GM23338 (cell line): ENCODE measurements at regions not wholly inside any gene's neighbourhood (a gene's known extent, or its start where the extent isn't known, plus 50 kb on each side); places are given as distances from the start of the nearest gene placed in this dataset.

ENCODE experiments used
- CTCF ChIP-seq, 2 experiments: fragments of 200-600 bp in 1 of 2; sonication (generic) in 1 of 2; conservative IDR thresholded peaks; 2 replicates each; pipeline versions ENCODE4 v1.5.1 to v1.6.1; 2016 to 2017; ENCODE audit warnings: antibody characterized with exemption in 2 of 2, low read depth in 2 of 2, mild to moderate bottlenecking in 2 of 2, moderate library complexity in 1 of 2
- EZH2 ChIP-seq: fragments of 200-600 bp; sonication (generic); IDR thresholded peaks from one replicate; pipeline ENCODE4 v1.8.0; 2017; ENCODE audit warnings: antibody characterized with exemption, mild to moderate bottlenecking, low read depth; ENCODE audit not compliant: unreplicated experiment
- POLR2AphosphoS5 ChIP-seq: IDR thresholded peaks from 2 replicates; pipeline ENCODE4 v1.6.1; 2016; ENCODE audit warnings: antibody characterized with exemption, low read depth
- REST ChIP-seq: IDR thresholded peaks from one replicate; pipeline ENCODE4 v1.6.1; 2018; ENCODE audit warnings: antibody characterized with exemption; ENCODE audit not compliant: unreplicated experiment

- TF ChIP-seq CTCF (conservative IDR thresholded peaks at IDR 0.05; ENCODE audit: low read depth in 2 of 2) (no peak), EZH2 (no peak), POLR2AphosphoS5 (no peak), REST (no peak)
Observed at GRCh38 chr3:127475391-127475790, 115.1 kb downstream of the TPRA1 start.
